IMR-90 (cell line): ENCODE measurements at regions not wholly inside any gene's neighbourhood (a gene's known extent, or its start where the extent isn't known, plus 50 kb on each side); places are given as distances from the start of the nearest gene placed in this dataset.

Source experiments
- ATAC-seq: fragments of 200-7000 bp; cut with Tn5 transposase; 2 replicates; pipeline ENCODE4 v1.9.1; 2020; ENCODE audit warnings: low read depth, mild to moderate bottlenecking, moderate library complexity
- BruUV-seq: library from RNA; stranded (reverse); fragments of 400-500 nt; replicated peaks from 2 replicates; lab custom pipeline; 2021; lab: Mats Ljungman, UMichigan
- CTCF ChIA-PET: fragments of 300-600 bp; formaldehyde crosslinking; extraction: SDS; loops from one replicate; lab custom pipeline; 2021; ENCODE audit warnings: antibody characterized with exemption; lab: Yijun Ruan, JAX
- POLR2A ChIA-PET: fragments of 300-600 bp; sonication (Branson Sonifier 250); formaldehyde crosslinking; loops from one replicate; lab custom pipeline; 2022; ENCODE audit warnings: antibody characterized with exemption; ENCODE audit not compliant: unreplicated experiment; lab: Charles Lee
- DNase-seq: peaks from one replicate; pipeline ENCODE4 v3.0.0; 2013
- H2AFZ ChIP-seq: replicated peaks from 2 replicates; pipeline ENCODE3; 2013; ENCODE audit warnings: low read length, mild to moderate bottlenecking; ENCODE audit not compliant: poor library complexity
- H2AK5ac ChIP-seq: 2 replicates; pipeline ENCODE4 v1.6.1; 2013; ENCODE audit warnings: low read depth, low read length, inconsistent platforms
- H2AK9ac ChIP-seq: replicated peaks from 2 replicates; pipeline ENCODE3; 2013; ENCODE audit warnings: mild to moderate bottlenecking, low read depth, low read length, moderate library complexity; ENCODE audit not compliant: poor library complexity
- H2BK120ac ChIP-seq: 2 replicates; pipeline ENCODE4 v1.6.1; 2013; ENCODE audit warnings: low read depth, low read length, inconsistent platforms
- H2BK15ac ChIP-seq: 3 replicates; pipeline ENCODE4 v1.6.1; 2013; ENCODE audit warnings: low read depth, low read length, inconsistent platforms
- H2BK20ac ChIP-seq: 2 replicates; pipeline ENCODE4 v1.6.1; 2013; ENCODE audit warnings: low read depth, mild to moderate bottlenecking, inconsistent platforms, low read length, moderate library complexity
- H2BK5ac ChIP-seq: 2 replicates; pipeline ENCODE4 v1.6.1; 2013; ENCODE audit warnings: mild to moderate bottlenecking, low read depth, low read length, inconsistent platforms; ENCODE audit not compliant: poor library complexity, severe bottlenecking
- H3K14ac ChIP-seq: replicated peaks from 2 replicates; pipeline ENCODE4 v1.6.1; 2013; ENCODE audit warnings: low read depth, low read length, inconsistent platforms
- H3K18ac ChIP-seq: 2 replicates; pipeline ENCODE4 v1.6.1; 2013; ENCODE audit warnings: low read depth, low read length, control low read depth
- H3K23ac ChIP-seq: 2 replicates; pipeline ENCODE4 v1.6.1; 2013; ENCODE audit warnings: low read depth, low read length, inconsistent platforms
- H3K27ac ChIP-seq: 2 replicates; pipeline ENCODE4 v1.5.1; 2013; ENCODE audit warnings: mild to moderate bottlenecking, control low read depth, low read length; ENCODE audit not compliant: insufficient read depth
- H3K27me3 ChIP-seq: 2 replicates; pipeline ENCODE4 v1.6.1; 2013; ENCODE audit warnings: low read length; ENCODE audit not compliant: control insufficient read depth, insufficient read depth
- H3K36me3 ChIP-seq: 2 replicates; pipeline ENCODE4 v1.6.1; 2013; ENCODE audit warnings: low read length, mixed read lengths; ENCODE audit not compliant: control insufficient read depth, insufficient read depth
- H3K4ac ChIP-seq: 2 replicates; pipeline ENCODE4 v1.6.1; 2013; ENCODE audit warnings: low read depth, low read length, inconsistent platforms
- H3K4me1 ChIP-seq: 2 replicates; pipeline ENCODE4 v1.6.1; 2013; ENCODE audit warnings: low read length, mixed read lengths; ENCODE audit not compliant: control insufficient read depth, insufficient read depth
- H3K4me2 ChIP-seq: 2 replicates; pipeline ENCODE4 v1.6.1; 2013; ENCODE audit warnings: low read depth, mild to moderate bottlenecking, control low read depth, low read length, moderate library complexity
- H3K4me3 ChIP-seq: 2 replicates; pipeline ENCODE4 v1.5.1; 2013; ENCODE audit warnings: low read depth, mild to moderate bottlenecking, control low read depth, low read length, moderate library complexity; ENCODE audit not compliant: insufficient read depth
- H3K56ac ChIP-seq: 2 replicates; pipeline ENCODE4 v1.6.1; 2013; ENCODE audit warnings: low read length, inconsistent platforms; ENCODE audit not compliant: insufficient read depth; ENCODE audit errors: extremely low read depth
- H3K79me1 ChIP-seq, 2 experiments: 2 replicates each; pipeline ENCODE4 v1.6.1; 2013; ENCODE audit warnings: low read length in 2 of 2, inconsistent platforms in 1 of 2, low read depth in 1 of 2
- H3K9ac ChIP-seq: 2 replicates; pipeline ENCODE4 v1.6.1; 2013; ENCODE audit warnings: low read depth, low read length, control low read depth
- H3K9me1 ChIP-seq: 2 replicates; pipeline ENCODE4 v1.6.1; 2013; ENCODE audit warnings: low read length, inconsistent platforms; ENCODE audit not compliant: insufficient read depth
- H3K9me3 ChIP-seq: 2 replicates; pipeline ENCODE4 v1.6.1; 2013; ENCODE audit warnings: low read length; ENCODE audit not compliant: control insufficient read depth, insufficient read depth
- H4K20me1 ChIP-seq: 2 replicates; pipeline ENCODE4 v1.6.1; 2013; ENCODE audit warnings: low read length, inconsistent platforms; ENCODE audit not compliant: insufficient read depth
- H4K5ac ChIP-seq: 2 replicates; pipeline ENCODE4 v1.6.1; 2013; ENCODE audit warnings: mild to moderate bottlenecking, low read depth, low read length, control low read depth
- H4K8ac ChIP-seq, 2 experiments: 2 replicates each; pipeline ENCODE4 v1.6.1; 2013; ENCODE audit warnings: low read depth in 2 of 2, low read length in 2 of 2, control low read depth in 1 of 2, inconsistent platforms in 1 of 2
- H4K91ac ChIP-seq: 2 replicates; pipeline ENCODE4 v1.6.1; 2013; ENCODE audit warnings: low read depth, low read length, inconsistent platforms; ENCODE audit not compliant: insufficient read depth
- CEBPB ChIP-seq: IDR thresholded peaks from 2 replicates; pipeline ENCODE4 v1.6.1; 2012; ENCODE audit warnings: low read depth, low read length, improper control_type of control experiment
- CHD1 ChIP-seq: IDR thresholded peaks from 2 replicates; pipeline ENCODE4 v1.6.1; 2012; ENCODE audit warnings: low read depth, low read length, improper control_type of control experiment
- FOS ChIP-seq: fragments of 150-350 bp; IDR thresholded peaks from 2 replicates; pipeline ENCODE4 v1.6.1; 2016; ENCODE audit warnings: low read depth, low read length
- MAFK ChIP-seq: IDR thresholded peaks from 2 replicates; pipeline ENCODE4 v1.6.1; 2012; ENCODE audit warnings: low read depth, low read length, improper control_type of control experiment
- MAZ ChIP-seq: IDR thresholded peaks from 2 replicates; pipeline ENCODE4 v1.6.1; 2012; ENCODE audit warnings: low read depth, mild to moderate bottlenecking, low read length, improper control_type of control experiment, moderate library complexity, borderline replicate concordance
- MXI1 ChIP-seq: IDR thresholded peaks from 2 replicates; pipeline ENCODE4 v1.6.1; 2012; ENCODE audit warnings: low read depth, mild to moderate bottlenecking, low read length, moderate library complexity, borderline replicate concordance
- NFE2L2 ChIP-seq: fragments of 150-350 bp; IDR thresholded peaks from 2 replicates; pipeline ENCODE4 v1.6.1; 2016; ENCODE audit warnings: low read depth, mild to moderate bottlenecking, low read length
- POLR2A ChIP-seq: IDR thresholded peaks from 2 replicates; pipeline ENCODE4 v1.6.1; 2012; ENCODE audit warnings: mild to moderate bottlenecking, low read depth, low read length
- RFX5 ChIP-seq: IDR thresholded peaks from 2 replicates; pipeline ENCODE4 v1.8.0; 2012; ENCODE audit warnings: low read depth, mild to moderate bottlenecking, low read length, moderate library complexity
- SMC3 ChIP-seq: fragments of 150-350 bp; IDR thresholded peaks from 2 replicates; pipeline ENCODE4 v1.6.1; 2016; ENCODE audit warnings: low read depth, mild to moderate bottlenecking, antibody characterized with exemption, low read length, moderate library complexity
- USF2 ChIP-seq: fragments of 150-350 bp; IDR thresholded peaks from 2 replicates; pipeline ENCODE4 v1.6.1; 2017; ENCODE audit warnings: mild to moderate bottlenecking, antibody characterized with exemption, low read length, low read depth
- WGBS, 2 experiments: methylation state at CpG; one replicate each; pipeline versions ENCODE4 v1.1.5 to v1.1.7; 2013; ENCODE audit warnings: missing lambda C conversion rate in 2 of 2; ENCODE audit not compliant: insufficient read length in 1 of 2; ENCODE audit errors: extremely low coverage in 2 of 2; 5-methylcytosine and 5-hydroxymethylcytosine counted together
- dilution Hi-C: fragments of 300-500 bp; cut with HindIII; formaldehyde crosslinking; loops from one replicate; pipeline ENCODE4 v1.14.3; 2018; ENCODE audit warnings: low sequenced_read_pairs; ENCODE audit not compliant: unreplicated experiment
- in situ Hi-C: fragments of 300-500 bp; cut with MboI; formaldehyde crosslinking; loops from 3 replicates; pipeline ENCODE4 v1.14.3; 2019; ENCODE audit warnings: low sequenced_read_pairs, inconsistent platforms, mixed read lengths
- intact Hi-C: fragments of 100-400 bp; cut with micrococcal nuclease; formaldehyde crosslinking; loops from 2 replicates; pipeline ENCODE4 v1.10.0; 2022
- TF ChIP-seq, protein P1 (sequence below): fragments of 150-350 bp; IDR thresholded peaks from 2 replicates; pipeline ENCODE4 v1.6.1; 2016; ENCODE audit warnings: low read depth, mild to moderate bottlenecking, low read length, moderate library complexity, borderline replicate concordance

GRCh38 chr3:132834356-132834755, 112.1 kb upstream of the NPHP3 start:
- WGBS, 2 experiments: 29% methylated on average over 1 of the region's 3 CpGs; no CpG with 5 or more reads in 1 of the 2 experiments
- H2BK120ac ChIP-seq: no peak overlapping the region
- no peak overlapping the region for H2AK5ac ChIP-seq
- no peak overlapping the region for H3K4ac ChIP-seq
- H3K4me3 ChIP-seq: no peak overlapping the region
- no peak overlapping the region for H2BK15ac ChIP-seq
- H3K27me3 ChIP-seq: no peaks in the 10 kb centered on the region
- no peak overlapping the region for H2BK5ac ChIP-seq
- intact Hi-C loops (no loop called here), in situ Hi-C loops (no loop called here), dilution Hi-C loops (no loop called here)
- DNase-seq (no peak), ATAC-seq (no peak)
- H3K36me3 ChIP-seq: no peaks in the 10 kb centered on the region
- H3K27ac ChIP-seq: no peak overlapping the region
- H3K14ac ChIP-seq: no peak overlapping the region
- H3K9me3 ChIP-seq: no peaks in the 10 kb centered on the region
- BruUV-seq: no TSS peak
- ChIA-PET CTCF (no interaction called here), POLR2A (no interaction called here)
- H4K91ac ChIP-seq: no peak overlapping the region
- H3K4me1 ChIP-seq: no peaks in the 10 kb centered on the region
- H3K79me1 ChIP-seq: no peaks in the 10 kb centered on the region
- H3K56ac ChIP-seq: no peak overlapping the region
- H2AK9ac ChIP-seq: no peak overlapping the region
- H3K18ac ChIP-seq: no peak overlapping the region
- H4K8ac ChIP-seq: no peak overlapping the region
- no peaks in the 10 kb centered on the region for H3K9me1 ChIP-seq
- no peak overlapping the region for H4K5ac ChIP-seq
- no peak overlapping the region for H2BK20ac ChIP-seq
- no peak overlapping the region for H2AFZ ChIP-seq
- no peaks in the 10 kb centered on the region for H4K20me1 ChIP-seq
- no peak overlapping the region for H3K4me2 ChIP-seq
- H3K23ac ChIP-seq: no peak overlapping the region
- no peak overlapping the region for H3K9ac ChIP-seq
- TF ChIP-seq MXI1 (no peak), MAFK (no peak), FOS (no peak), CHD1 (no peak), POLR2A (no peak), USF2 (no peak), MAZ (no peak), NFE2L2 (no peak), SMC3 (no peak), RFX5 (no peak), CEBPB (no peak)
- TF ChIP-seq, protein P1, sequence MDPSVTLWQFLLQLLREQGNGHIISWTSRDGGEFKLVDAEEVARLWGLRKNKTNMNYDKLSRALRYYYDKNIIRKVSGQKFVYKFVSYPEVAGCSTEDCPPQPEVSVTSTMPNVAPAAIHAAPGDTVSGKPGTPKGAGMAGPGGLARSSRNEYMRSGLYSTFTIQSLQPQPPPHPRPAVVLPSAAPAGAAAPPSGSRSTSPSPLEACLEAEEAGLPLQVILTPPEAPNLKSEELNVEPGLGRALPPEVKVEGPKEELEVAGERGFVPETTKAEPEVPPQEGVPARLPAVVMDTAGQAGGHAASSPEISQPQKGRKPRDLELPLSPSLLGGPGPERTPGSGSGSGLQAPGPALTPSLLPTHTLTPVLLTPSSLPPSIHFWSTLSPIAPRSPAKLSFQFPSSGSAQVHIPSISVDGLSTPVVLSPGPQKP: no peak
